Psoas muscle (tissue), 7 donors: ENCODE measurements at regions not wholly inside any gene's neighbourhood (a gene's known extent, or its start where the extent isn't known, plus 50 kb on each side); places are given as distances from the start of the nearest gene placed in this dataset.
"Not testable (repeated sequence)": the region's sequence is repeated elsewhere in the genome, so short reads cannot be mapped to it uniquely, and the experiment has no call there.

Experiments used
- ATAC-seq, 4 donors: fragments of 200-7000 bp; cut with Tn5 transposase; one replicate each; pipeline ENCODE4 v1.9.1; 2020; ENCODE audit warnings: moderate library complexity in 3 of 4, mild to moderate bottlenecking in 2 of 4
- DNase-seq, 2 donors: peaks; one replicate each; pipeline ENCODE4 v3.0.0-alpha.2; 2020
- H3K27ac ChIP-seq: fragments of 200-600 bp; one replicate; pipeline ENCODE4 v1.8.0; 2022
- H3K27me3 ChIP-seq, 3 donors: fragments of 200-600 bp in 1 of 3; one replicate each; pipeline versions ENCODE4 v1.6.1 to v1.8.0; 2013 to 2022; ENCODE audit warnings: low read length in 2 of 3, mild to moderate bottlenecking in 2 of 3, moderate library complexity in 1 of 3; ENCODE audit not compliant: insufficient read depth in 3 of 3
- H3K36me3 ChIP-seq, 2 donors: fragments of 200-600 bp in 1 of 2; one replicate each; pipeline versions ENCODE4 v1.6.1 to v1.8.0; 2013 to 2022; ENCODE audit warnings: low read depth in 1 of 2, mild to moderate bottlenecking in 1 of 2, moderate library complexity in 1 of 2; ENCODE audit not compliant: insufficient read depth in 1 of 2
- H3K4me1 ChIP-seq: fragments of 200-600 bp; one replicate; pipeline ENCODE4 v1.8.0; 2022
- H3K4me3 ChIP-seq: fragments of 200-600 bp; one replicate; pipeline ENCODE4 v1.8.0; 2022; ENCODE audit warnings: mild to moderate bottlenecking
- H3K9me3 ChIP-seq: fragments of 200-600 bp; one replicate; pipeline ENCODE4 v1.8.0; 2022
- WGBS, 3 donors: extraction: QIAGEN DNeasy Blood & Tissue Kit; methylation state at CpG; one replicate each; pipeline versions ENCODE4 v1.1.6 to v1.1.7; 2013; 5-methylcytosine and 5-hydroxymethylcytosine counted together
- intact Hi-C, 2 donors: fragments of 100-400 bp; cut with DNase I; formaldehyde crosslinking; loops; one replicate each; pipeline versions ENCODE4 v1.11.0 to v1.14.2; 2022
- TF ChIP-seq, protein P1 (sequence below): fragments of 200-600 bp; IDR thresholded peaks from one replicate; pipeline ENCODE4 v1.8.0; 2022; ENCODE audit warnings: antibody characterized with exemption
- donor health status: healthy with polysubstance abuse.
- donor health status: DM: no; HTN: no; CAD: no; lungs with moderate emphysema.
- donor health status: Bipolar disorder and iron deficiency.
- donor health status: healthy.
- donor health status: DM: yes; HTN: yes; CAD: no.
- donor health status: DM: no; HTN: no; CAD: no.
- donor health status: DM: yes; HTN: yes; CAD: no.

DNA sequence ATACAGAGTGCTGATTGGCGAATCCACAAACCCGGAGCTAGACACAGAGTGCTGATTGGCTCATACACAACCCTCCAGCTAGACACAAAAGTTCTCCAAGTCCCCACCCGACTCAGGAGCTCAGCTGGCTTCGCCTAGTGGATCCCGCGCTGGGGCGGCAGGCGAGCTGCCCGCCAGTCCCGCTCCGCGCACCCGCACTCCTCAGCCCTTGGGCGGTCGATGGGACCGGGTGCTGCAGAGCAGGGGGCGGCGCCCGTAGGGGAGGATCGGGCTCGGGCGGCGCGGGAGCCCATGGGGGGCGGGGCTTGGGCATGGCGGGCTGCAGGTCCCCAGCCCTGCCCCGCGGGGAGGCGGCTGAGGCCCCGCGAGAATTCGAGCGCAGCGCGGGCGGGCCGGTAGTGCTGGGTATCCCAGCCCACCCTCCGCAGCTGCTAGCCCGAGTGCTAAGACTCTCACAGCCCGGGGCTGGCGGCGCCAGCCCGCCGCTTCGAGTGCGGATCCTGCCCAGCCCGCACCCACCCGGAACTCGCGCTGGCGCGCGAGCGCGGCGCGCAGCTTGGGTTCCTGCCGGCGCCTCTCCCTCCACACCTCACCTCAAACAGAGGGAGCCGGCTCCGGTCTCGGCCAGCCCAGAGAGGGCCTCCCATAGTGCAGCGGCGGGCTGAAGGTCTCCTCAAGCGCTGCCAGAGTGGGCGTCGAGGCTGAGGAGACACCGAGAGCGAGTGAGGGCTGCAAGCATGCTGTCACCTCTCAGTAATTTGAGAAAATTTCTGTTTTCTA, 75.5 kb upstream of the ATP5MC3 start:
- H3K4me1 ChIP-seq: no peaks in the 10 kb centered on the region
- DNase-seq: no peak
- peaks cover 0 to 17% (median 4%) of the 10 kb centered on the region in 3 donors for H3K27me3 ChIP-seq
- H3K9me3 ChIP-seq: no peaks in the 10 kb centered on the region
- H3K4me3 ChIP-seq: no peak overlapping the region
- no peak for ATAC-seq
- intact Hi-C loops: loop anchor here in 1 of 2 donors (10.0 kb wide), 1 partner anchor 838 kb away; the partner anchor contains the start of genes HOXD12 and HOXD13
- H3K27ac ChIP-seq: no peak overlapping the region
- 83 to 93% (median 91%) methylated on average over 59 to 69 of the region's 69 CpGs for WGBS, 3 donors
- H3K36me3 ChIP-seq: no peaks in the 10 kb centered on the region
- TF ChIP-seq, protein P1, sequence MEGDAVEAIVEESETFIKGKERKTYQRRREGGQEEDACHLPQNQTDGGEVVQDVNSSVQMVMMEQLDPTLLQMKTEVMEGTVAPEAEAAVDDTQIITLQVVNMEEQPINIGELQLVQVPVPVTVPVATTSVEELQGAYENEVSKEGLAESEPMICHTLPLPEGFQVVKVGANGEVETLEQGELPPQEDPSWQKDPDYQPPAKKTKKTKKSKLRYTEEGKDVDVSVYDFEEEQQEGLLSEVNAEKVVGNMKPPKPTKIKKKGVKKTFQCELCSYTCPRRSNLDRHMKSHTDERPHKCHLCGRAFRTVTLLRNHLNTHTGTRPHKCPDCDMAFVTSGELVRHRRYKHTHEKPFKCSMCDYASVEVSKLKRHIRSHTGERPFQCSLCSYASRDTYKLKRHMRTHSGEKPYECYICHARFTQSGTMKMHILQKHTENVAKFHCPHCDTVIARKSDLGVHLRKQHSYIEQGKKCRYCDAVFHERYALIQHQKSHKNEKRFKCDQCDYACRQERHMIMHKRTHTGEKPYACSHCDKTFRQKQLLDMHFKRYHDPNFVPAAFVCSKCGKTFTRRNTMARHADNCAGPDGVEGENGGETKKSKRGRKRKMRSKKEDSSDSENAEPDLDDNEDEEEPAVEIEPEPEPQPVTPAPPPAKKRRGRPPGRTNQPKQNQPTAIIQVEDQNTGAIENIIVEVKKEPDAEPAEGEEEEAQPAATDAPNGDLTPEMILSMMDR: no peak

DNA sequence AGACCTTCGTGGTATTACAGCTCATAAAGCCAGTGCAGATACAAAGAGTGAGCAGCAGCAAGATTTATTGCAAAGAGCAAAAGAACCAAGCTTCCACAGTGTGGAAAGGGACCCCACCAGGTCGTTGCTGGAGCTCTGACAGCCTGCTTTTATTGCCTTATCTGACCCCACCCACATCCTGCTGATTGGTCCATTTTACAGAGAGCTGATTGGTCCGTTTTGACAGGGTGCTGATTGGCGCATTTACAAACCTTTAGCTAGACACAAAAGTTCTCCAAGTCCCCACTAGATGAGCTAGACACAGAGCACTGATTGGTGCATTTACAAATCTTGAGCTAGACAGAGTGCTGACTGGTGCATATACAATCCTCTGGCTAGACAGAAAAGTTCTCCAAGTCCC, 74.9 kb upstream of the ATP5MC3 start:
- not testable (repeated sequence) for DNase-seq, H3K4me1 ChIP-seq, H3K9me3 ChIP-seq, H3K27ac ChIP-seq, ATAC-seq, H3K36me3 ChIP-seq, H3K4me3 ChIP-seq
- H3K27me3 ChIP-seq: peaks cover 0 to 17% (median 6%) of the 10 kb centered on the region in 3 donors
- intact Hi-C loops: loop anchor here in 1 of 2 donors (10.0 kb wide), 1 partner anchor 838 kb away; the partner anchor contains the start of genes HOXD12 and HOXD13
- 80 to 87% (median 80%) methylated on average over 4 of the region's 4 CpGs for WGBS, 3 donors

DNA sequence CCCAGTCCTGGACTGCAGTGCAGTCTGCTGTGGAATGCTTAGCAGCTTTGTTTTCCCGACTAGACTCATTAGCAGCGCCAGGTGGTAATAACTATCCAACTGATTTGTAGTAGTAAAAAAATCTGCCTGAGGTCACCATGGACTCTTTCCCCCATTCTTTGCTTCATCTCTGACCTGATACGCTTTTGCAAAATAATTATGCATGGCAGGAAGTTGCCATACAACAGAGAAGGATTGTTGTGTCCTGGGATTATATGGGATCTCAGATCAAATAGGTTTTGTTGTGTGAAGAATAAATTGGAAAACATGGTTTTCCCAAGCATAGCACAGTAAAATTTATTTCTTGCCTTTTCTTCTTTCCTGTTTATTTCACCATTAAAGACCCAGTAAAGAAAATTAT, 72.4 kb upstream of the ATP5MC3 start:
- Histone ChIP-seq H3K27me3 (peaks cover 0 to 17% (median 9%) of the 10 kb centered on the region in 3 donors), H3K27ac (no peak overlapping the region), H3K4me3 (no peak overlapping the region), H3K9me3 (no peaks in the 10 kb centered on the region), H3K4me1 (no peaks in the 10 kb centered on the region), H3K36me3 (no peaks in the 10 kb centered on the region)
- ATAC-seq: no peak
- DNase-seq: no peak
- intact Hi-C loops: loop anchor here (5.0 to 10.0 kb wide), 2 partner anchors 841 to 843 kb away; partner anchors contain the start of genes HOXD12 (in 2 of the 2) and HOXD13 (in 1 of the 2)
- TF ChIP-seq, protein P1: no peak
- 17 to 21% (median 19%) methylated on average over 3 of the region's 3 CpGs for WGBS, 3 donors

DNA sequence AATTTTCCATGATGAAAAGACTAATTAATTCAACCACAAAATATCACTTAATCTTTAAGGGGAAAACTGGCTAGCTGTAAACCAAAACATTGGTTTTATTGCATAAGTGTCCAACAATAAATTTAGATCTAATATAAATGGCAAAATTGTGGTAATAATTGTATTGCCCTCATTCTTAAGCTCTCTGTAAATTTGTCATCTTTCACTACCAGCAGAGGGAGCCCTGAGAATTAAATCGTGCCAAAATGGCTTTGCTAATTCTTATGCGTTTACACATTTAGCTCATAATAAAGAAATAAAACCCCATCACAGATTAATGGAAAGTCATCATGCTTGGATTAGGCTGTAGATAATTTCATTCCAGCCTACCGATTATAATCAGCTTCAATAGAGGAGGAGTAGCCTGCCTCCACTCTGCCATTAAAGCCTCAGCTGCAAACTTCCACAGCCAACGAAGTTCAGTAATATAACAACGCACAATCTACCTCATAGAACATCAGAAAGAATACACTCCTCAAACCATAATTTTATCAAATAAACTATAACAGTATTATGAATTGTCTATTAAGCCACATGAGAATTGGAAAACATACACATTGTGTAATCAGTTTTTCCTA, 70.0 kb upstream of the ATP5MC3 start:
- DNase-seq: no peak
- 14 to 27% (median 15%) methylated on average over 5 of the region's 5 CpGs for WGBS, 3 donors
- no peak for ATAC-seq
- H3K4me3 ChIP-seq: no peak overlapping the region
- peaks cover 0 to 17% (median 9%) of the 10 kb centered on the region in 3 donors for H3K27me3 ChIP-seq
- no peaks in the 10 kb centered on the region for H3K9me3 ChIP-seq
- intact Hi-C loops: loop anchor here (5.0 to 10.0 kb wide), 2 partner anchors 843 to 846 kb away; partner anchors contain the start of genes HOXD12 (in 2 of the 2) and HOXD13 (in 1 of the 2)
- TF ChIP-seq, protein P1: peak; percentile 59
- no peaks in the 10 kb centered on the region for H3K36me3 ChIP-seq
- no peak overlapping the region for H3K27ac ChIP-seq
- H3K4me1 ChIP-seq: no peaks in the 10 kb centered on the region

DNA sequence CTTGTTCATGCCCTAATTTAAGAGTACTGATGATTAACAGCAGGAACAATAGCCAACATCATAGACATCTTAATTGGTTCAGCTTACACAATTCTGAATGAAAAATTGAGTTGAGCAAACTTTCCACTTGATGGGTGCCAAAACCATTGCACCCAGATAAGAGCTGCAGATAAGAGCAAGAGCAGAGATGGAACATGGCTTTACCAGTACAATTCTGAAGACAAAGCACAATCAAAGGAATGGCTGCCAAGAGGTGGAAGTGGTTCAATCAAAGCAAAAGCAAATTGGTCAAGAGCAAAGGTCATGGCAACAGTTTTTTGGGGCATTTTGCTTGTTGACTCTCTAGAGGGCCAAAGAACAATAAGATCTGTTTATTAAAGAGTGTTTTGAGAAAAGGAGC, 65.6 kb upstream of the ATP5MC3 start:
- no peak for ATAC-seq
- TF ChIP-seq, protein P1: no peak
- no peaks in the 10 kb centered on the region for H3K4me1 ChIP-seq
- no peaks in the 10 kb centered on the region for H3K36me3 ChIP-seq
- no peak overlapping the region for H3K27ac ChIP-seq
- no peaks in the 10 kb centered on the region for H3K9me3 ChIP-seq
- H3K4me3 ChIP-seq: no peak overlapping the region
- intact Hi-C loops: no loop called here
- no peak for DNase-seq
- H3K27me3 ChIP-seq: peaks cover 0 to 5% (median 0%) of the 10 kb centered on the region in 3 donors
